Urinary bladder (tissue), 3 donors: ENCODE measurements at regions not wholly inside any gene's neighbourhood (a gene's known extent, or its start where the extent isn't known, plus 50 kb on each side); places are given as distances from the start of the nearest gene placed in this dataset.
A peak's percentile ranks its signal among the peaks of the same experiment; 100 is the strongest.

Experiments used
- DNase-seq: peaks from one replicate; pipeline ENCODE4 v3.0.0-alpha.2; 2015; ENCODE audit errors: extremely low spot score
- H3K27ac ChIP-seq: one replicate; pipeline ENCODE4 v1.5.1; 2013; ENCODE audit warnings: low read depth, mild to moderate bottlenecking, moderate library complexity
- H3K36me3 ChIP-seq: one replicate; pipeline ENCODE4 v1.6.1; 2013; ENCODE audit warnings: mild to moderate bottlenecking, moderate library complexity; ENCODE audit not compliant: insufficient read depth
- H3K4me1 ChIP-seq: one replicate; pipeline ENCODE4 v1.6.1; 2013; ENCODE audit warnings: mild to moderate bottlenecking, moderate library complexity; ENCODE audit not compliant: insufficient read depth
- H3K4me3 ChIP-seq: one replicate; pipeline ENCODE4 v1.5.1; 2013; ENCODE audit warnings: low read depth, low read length
- WGBS: extraction: QIAGEN DNeasy Blood & Tissue Kit; methylation state at CpG from one replicate; pipeline ENCODE4 v1.1.7; 2013; 5-methylcytosine and 5-hydroxymethylcytosine counted together
- donor health status: healthy with polysubstance abuse.
- donor health status: healthy.

- 93% methylated on average over 1 of the region's 1 CpG for WGBS
- Histone ChIP-seq H3K36me3 (no peaks in the 10 kb centered on the region), H3K4me1 (no peaks in the 10 kb centered on the region), H3K4me3 (no peak overlapping the region), H3K27ac (no peak overlapping the region)
- no peak for DNase-seq
Observed at GRCh38 chr20:11252447-11252846, 578.6 kb upstream of the JAG1 start.

GRCh38 chr20:11255455-11255854 lies 581.7 kb upstream of the JAG1 start:
- no peak overlapping the region for H3K27ac ChIP-seq
- no peaks in the 10 kb centered on the region for H3K36me3 ChIP-seq
- no peak for DNase-seq
- no peak overlapping the region for H3K4me3 ChIP-seq
- H3K4me1 ChIP-seq = no peaks in the 10 kb centered on the region
- 94% methylated on average over 1 of the region's 1 CpG for WGBS

- no peak for DNase-seq
- Histone ChIP-seq H3K27ac (no peak overlapping the region), H3K4me1 (no peaks in the 10 kb centered on the region), H3K36me3 (no peaks in the 10 kb centered on the region), H3K4me3 (no peak overlapping the region)
Observed at GRCh38 chr20:11255860-11256259, 582.1 kb upstream of the JAG1 start.

GRCh38 chr20:11260611-11261010 lies 586.8 kb upstream of the JAG1 start:
- Histone ChIP-seq H3K36me3 (no peaks in the 10 kb centered on the region), H3K27ac (no peak overlapping the region), H3K4me3 (no peak overlapping the region), H3K4me1 (no peaks in the 10 kb centered on the region)
- no peak for DNase-seq
- 95% methylated on average over 3 of the region's 3 CpGs for WGBS

- WGBS = 81% methylated on average over 5 of the region's 5 CpGs
- Histone ChIP-seq H3K36me3 (no peaks in the 10 kb centered on the region), H3K4me1 (no peaks in the 10 kb centered on the region), H3K27ac (no peak overlapping the region), H3K4me3 (no peak overlapping the region)
- DNase-seq = no peak
Observed at GRCh38 chr20:11261533-11262000, 587.8 kb upstream of the JAG1 start.

GRCh38 chr20:11266571-11266970 lies 592.8 kb upstream of the JAG1 start:
- 82% methylated on average over 3 of the region's 3 CpGs for WGBS
- Histone ChIP-seq H3K4me3 (no peak overlapping the region), H3K4me1 (peaks cover 2% of the 10 kb centered on the region), H3K36me3 (no peaks in the 10 kb centered on the region), H3K27ac (no peak overlapping the region)
- DNase-seq = no peak

GRCh38 chr20:11267131-11267761 lies 593.4 kb upstream of the JAG1 start:
- no peak overlapping the region for H3K27ac ChIP-seq
- peak; percentile 58 for DNase-seq
- H3K36me3 ChIP-seq = no peaks in the 10 kb centered on the region
- H3K4me3 ChIP-seq = no peak overlapping the region
- peaks cover 2% of the 10 kb centered on the region for H3K4me1 ChIP-seq
- WGBS = 14% methylated on average over 5 of the region's 5 CpGs

GRCh38 chr20:11267762-11268335 lies 594.0 kb upstream of the JAG1 start:
- DNase-seq = no peak
- Histone ChIP-seq H3K4me1 (peaks cover 2% of the 10 kb centered on the region), H3K36me3 (no peaks in the 10 kb centered on the region), H3K4me3 (no peak overlapping the region), H3K27ac (no peak overlapping the region)
- 75% methylated on average over 4 of the region's 4 CpGs for WGBS

GRCh38 chr20:11270566-11270965 lies 596.8 kb upstream of the JAG1 start:
- 91% methylated on average over 5 of the region's 5 CpGs for WGBS
- H3K4me1 ChIP-seq = peaks cover 2% of the 10 kb centered on the region
- H3K4me3 ChIP-seq = no peak overlapping the region
- H3K27ac ChIP-seq = no peak overlapping the region
- H3K36me3 ChIP-seq = no peaks in the 10 kb centered on the region
- no peak for DNase-seq

- no peak overlapping the region for H3K27ac ChIP-seq
Observed at GRCh38 chr20:11271319-11271718, 597.5 kb upstream of the JAG1 start.

GRCh38 chr20:11271920-11272594 lies 598.3 kb upstream of the JAG1 start:
- Histone ChIP-seq H3K27ac (no peak overlapping the region), H3K36me3 (no peaks in the 10 kb centered on the region), H3K4me1 (peaks cover 2% of the 10 kb centered on the region), H3K4me3 (no peak overlapping the region)
- 84% methylated on average over 18 of the region's 18 CpGs for WGBS
- no peak for DNase-seq

More at GRCh38 chr20:11271319-11271718, 597.5 kb upstream of the JAG1 start:
- no peaks in the 10 kb centered on the region for H3K36me3 ChIP-seq
- H3K4me3 ChIP-seq = no peak overlapping the region
- H3K4me1 ChIP-seq = peaks cover 2% of the 10 kb centered on the region
- DNase-seq = no peak
- WGBS = 75% methylated on average over 6 of the region's 6 CpGs

- no peaks in the 10 kb centered on the region for H3K4me1 ChIP-seq
- no peak overlapping the region for H3K27ac ChIP-seq
- H3K4me3 ChIP-seq = no peak overlapping the region
- DNase-seq = peak; percentile 52
- no peaks in the 10 kb centered on the region for H3K36me3 ChIP-seq
- 16% methylated on average over 6 of the region's 6 CpGs for WGBS
Observed at GRCh38 chr20:11274141-11274594, 600.4 kb upstream of the JAG1 start.

GRCh38 chr20:11275740-11276139 lies 601.9 kb upstream of the JAG1 start:
- H3K27ac ChIP-seq = no peak overlapping the region
- H3K36me3 ChIP-seq = no peaks in the 10 kb centered on the region
- DNase-seq = no peak
- 95% methylated on average over 2 of the region's 2 CpGs for WGBS
- H3K4me1 ChIP-seq = no peaks in the 10 kb centered on the region
- H3K4me3 ChIP-seq = no peak overlapping the region

GRCh38 chr20:11277170-11277569 lies 603.4 kb upstream of the JAG1 start:
- WGBS = 53% methylated on average over 1 of the region's 1 CpG
- no peaks in the 10 kb centered on the region for H3K36me3 ChIP-seq
- no peak overlapping the region for H3K27ac ChIP-seq
- H3K4me1 ChIP-seq = no peaks in the 10 kb centered on the region
- no peak for DNase-seq
- no peak overlapping the region for H3K4me3 ChIP-seq
